HG03432 (cell line): ENCODE measurements at regions not wholly inside any gene's neighbourhood (a gene's known extent, or its start where the extent isn't known, plus 50 kb on each side); places are given as distances from the start of the nearest gene placed in this dataset.
"Not testable (repeated sequence)": the region's sequence is repeated elsewhere in the genome, so short reads cannot be mapped to it uniquely, and the experiment has no call there.

ENCODE experiments used
- ATAC-seq: cut with Tn5 transposase; IDR thresholded peaks from one replicate; pipeline ENCODE4 v1.9.1; 2021; ENCODE audit warnings: mild to moderate bottlenecking, moderate library complexity; ENCODE audit not compliant: unreplicated experiment

DNA sequence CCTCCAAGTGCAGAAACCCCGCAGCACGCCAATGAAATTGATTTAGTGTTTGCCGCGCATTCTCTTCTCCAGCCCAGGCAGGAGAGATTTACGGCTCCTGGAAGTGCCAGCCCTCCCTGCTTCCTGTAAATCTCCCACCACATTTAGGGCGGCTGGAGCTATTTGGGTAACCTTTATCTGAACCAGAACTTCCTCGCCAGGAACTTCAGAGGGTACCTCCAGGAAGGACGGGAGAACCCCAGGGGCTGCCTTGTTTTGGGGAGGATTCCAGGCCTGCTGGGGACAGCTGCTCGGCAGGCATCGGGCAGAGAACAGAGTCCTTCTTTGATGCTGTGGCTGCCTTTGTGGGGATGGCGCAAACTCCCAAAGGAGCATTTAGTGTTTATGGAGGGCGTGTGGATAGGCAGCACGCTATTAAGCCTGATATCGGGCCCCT is 122.0 kb upstream of the MYCN start:
- ATAC-seq = no peak

DNA sequence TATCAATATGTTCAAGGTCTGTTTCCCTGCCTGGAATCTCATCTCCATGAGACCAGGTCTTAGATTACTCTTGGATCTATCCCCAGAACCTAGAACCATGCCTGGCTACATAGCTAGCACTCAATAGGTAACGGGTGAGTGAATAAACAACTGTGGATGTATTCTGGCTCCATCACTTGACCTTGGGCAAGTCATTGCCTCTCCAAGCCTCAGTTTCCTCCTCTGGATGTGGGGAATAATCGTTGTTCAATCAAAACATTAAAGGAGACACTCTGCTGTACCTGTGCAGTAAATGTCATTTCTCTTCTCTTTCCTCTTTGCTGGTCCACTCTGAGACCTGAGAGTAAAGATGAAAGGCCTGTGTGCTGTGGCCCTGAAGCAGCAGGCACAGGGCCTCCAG is 121.5 kb upstream of the MYCN start:
- ATAC-seq = no peak

DNA sequence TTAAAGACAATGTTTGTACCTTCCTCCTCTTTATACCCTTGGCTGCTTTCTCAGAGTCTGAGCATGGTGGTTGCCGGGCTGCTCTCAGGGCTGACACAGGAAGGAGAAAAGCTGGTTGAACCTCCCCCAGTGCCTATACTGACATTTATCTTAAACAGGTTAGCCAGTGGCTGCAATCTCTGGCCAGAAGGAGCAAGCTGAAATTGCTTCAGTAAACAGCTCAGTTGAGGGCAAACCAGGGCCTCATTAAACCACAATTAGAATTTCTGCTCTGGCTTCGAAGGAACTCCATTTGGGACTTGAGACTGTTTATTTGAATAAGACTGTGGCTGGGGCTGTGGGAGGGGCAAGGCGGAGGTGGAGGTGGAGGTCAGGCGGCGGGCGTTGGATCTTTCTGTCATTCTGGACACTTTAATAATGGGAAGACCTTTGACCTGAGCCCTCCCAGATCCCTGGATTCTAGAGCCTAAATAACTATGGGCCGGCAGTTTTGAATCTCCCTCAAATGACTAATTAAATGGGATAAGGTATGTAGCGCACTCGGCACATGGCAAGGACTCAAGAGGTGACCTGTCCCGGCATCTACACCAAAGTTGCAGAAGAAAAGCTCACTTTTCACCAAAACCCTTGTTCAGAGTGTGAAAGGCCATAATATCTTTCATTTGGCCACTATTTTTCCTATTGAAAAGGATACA is 120.6 kb upstream of the MYCN start:
- ATAC-seq = no peak

DNA sequence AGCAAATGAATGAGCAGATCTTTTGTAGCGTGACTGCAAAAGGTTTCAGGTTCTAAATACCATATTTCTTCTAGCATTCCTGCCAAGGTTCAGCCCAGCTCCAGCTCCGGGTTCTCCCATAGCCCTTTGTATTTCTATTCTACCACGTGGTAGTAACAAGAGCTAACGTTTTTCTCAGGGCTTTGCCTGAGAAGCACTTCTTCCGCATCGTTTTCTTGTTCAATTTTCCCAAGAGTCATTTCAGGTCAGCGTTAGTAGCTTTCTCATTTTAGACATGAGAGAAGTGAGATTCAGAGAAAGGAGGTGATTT is 120.1 kb upstream of the MYCN start:
- ATAC-seq = no peak

DNA sequence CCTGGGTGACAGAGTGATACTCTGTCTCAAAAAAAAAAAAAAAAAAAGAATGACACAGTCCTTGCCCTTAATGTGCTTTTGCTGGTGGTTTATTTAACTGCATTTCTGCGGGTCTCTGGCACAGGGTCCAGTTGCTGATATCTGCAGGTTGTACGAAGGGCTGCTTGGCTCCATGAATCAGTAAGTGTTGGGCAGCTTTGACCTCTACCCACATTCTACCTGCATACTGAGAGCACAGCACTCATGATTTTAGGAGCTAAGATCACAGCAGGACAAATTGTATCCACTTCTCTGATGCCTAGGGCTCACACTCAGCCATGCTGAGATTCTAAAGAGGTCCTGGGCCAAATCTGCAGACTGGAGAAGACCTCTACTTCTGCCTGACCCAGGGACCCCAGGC is 119.4 kb upstream of the MYCN start:
- no peak for ATAC-seq

DNA sequence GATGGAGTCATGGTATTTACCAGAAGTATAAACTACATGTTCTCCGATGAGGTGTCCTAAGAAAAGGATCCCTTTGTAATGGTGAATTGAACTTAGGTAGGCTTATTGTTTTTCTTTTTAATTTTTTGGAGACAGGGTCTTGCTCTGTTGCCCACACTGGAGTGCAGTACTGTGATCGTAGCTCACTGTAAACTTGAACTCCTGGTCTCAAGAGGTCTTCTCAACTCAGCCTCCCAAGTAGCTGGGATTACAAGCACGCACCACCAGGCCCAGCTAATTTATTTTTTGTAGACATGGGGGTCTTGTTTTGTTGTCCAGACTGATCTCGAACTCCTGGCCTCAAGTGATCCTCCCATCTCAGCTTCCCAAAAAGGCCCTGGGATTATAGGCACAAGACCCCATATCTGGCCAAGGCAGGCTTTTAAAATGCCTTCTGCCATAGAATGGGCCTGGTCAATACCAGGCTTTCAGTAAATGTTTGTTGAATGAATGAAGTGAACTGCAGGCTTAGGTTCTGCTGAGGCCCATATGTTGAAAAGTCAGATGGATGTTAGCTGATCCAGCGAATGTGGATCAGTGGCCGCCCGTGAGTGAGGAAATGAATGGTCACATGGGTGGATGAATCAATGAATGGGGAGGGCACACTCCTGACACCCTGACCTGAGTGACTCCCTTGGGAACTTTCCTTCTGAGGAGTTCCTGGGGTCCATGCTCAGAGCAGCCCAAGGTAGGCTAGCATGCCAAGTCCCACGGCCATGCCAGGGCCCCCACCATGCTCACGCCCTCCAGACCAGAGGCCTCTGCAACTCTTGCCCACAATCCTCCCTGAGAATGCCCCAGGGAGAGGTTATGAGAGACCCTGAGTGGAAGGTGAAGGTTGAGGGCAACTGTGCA is 118.0 kb upstream of the MYCN start:
- ATAC-seq = no peak

DNA sequence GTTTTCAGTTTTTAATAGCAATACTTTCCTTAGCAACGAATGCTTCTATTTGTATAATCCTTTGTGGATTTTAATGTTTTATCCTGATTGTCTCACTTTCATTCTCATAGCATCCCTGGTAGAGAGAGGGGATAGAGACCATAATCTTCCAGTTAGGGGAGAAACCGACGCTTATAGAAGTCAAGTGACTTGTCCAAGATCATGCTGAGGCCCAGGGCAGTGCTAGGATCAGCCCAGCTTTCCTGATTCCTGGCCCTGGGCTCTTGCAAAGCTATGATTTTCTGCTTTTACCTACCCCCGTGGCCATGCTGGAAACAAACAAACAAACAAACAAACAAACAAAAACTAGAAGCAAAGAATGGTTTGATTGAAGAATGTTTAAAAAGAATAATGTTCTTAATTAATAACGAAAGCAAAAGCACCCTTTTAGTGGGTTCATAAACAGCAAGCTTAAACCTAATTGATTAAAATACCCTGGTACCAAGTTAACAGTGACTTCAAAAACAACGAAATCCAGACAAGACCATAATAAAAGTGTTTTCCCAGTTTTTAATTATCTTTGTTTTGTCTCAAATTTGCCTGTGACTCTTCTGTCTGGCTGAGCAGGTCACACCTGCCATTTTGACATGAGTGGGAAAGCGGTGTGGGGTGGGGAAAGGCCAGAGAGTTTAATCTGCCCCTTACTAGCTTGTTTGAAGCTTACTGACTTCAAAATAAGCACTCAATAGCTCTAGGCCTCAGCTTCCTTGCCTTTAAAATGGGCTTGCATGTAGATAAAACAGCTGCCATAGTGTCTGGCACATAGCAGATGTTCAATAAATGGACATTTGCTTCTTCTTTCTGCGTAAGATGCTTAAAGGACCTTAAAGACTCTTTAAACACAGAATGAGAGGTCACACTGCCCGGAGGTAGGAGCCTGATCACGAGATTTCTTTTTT is 116.6 kb upstream of the MYCN start:
- no peak for ATAC-seq

DNA sequence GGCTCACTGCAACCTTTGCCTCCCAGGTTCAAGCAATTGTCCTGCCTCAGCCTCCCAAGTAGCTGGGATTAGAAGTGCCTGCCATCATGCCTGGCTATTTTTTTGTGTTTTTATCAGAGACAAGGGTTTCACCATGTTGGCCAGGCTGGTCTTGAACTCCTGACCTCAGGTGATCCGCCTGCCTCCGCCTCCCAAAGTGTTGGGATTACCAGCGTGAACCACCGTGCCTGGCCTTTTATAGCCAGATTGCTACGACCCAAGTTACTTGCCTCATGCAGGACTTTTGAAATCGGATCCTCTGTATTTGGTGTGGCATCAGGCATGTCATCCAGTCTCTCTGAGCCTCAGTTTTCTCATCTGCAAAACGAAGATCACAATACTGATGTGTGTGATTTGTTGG is 115.9 kb upstream of the MYCN start:
- not testable (repeated sequence) for ATAC-seq

DNA sequence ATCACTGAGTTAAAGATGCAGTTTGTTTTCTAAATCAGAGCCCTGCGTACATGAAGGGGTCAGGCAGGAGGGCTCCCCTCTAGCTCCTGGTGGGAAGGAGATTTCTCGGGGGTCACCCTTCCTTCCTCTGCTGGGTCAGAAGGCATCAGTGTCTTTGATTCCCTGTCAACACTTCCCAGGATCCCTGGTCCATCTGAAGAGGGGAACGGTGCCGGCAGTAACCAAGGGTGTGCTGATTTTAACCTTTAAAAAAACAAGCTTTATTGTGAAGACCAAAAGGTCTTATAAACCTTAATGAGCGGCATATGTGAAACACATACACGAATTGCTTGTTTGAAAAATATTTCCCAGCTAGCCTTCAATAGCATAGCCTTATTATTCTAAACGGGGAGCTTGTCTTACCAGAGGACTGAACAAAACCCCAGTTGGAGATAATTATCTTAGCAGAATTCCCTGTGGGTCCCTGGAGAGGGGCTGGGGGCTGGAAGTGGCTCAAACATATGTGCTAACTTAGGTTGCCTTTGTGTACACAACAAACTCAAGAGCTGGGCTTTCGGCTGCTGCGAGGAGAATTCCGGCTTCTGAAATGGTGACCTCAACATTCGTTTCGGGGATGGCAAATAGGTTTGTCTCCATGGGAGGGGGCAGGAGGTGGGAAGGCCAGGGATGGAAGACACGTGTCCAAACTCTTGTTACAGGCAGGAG is 114.9 kb upstream of the MYCN start:
- ATAC-seq = no peak

DNA sequence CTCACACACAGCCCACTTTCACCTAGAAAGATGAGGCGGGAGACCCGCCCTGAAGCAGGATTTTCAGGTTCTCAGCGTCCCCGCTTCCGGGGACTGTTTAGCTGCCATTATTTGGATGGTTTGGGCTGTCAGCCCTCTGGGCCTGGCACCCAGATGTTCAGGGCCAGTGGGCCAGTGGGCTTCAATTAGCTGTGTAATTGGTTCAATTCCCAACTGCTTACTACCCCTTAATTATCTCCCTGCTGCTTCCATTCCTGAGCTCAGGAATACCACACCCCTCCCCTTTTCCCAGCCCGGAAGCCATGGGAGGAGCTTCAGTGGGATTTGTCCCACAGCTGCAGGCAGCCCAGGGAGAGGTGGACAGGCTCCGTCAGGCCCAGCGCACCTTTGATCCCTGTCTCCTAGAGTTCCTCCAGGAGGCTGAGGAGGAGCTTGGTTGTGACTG is 114.1 kb upstream of the MYCN start:
- no peak for ATAC-seq

DNA sequence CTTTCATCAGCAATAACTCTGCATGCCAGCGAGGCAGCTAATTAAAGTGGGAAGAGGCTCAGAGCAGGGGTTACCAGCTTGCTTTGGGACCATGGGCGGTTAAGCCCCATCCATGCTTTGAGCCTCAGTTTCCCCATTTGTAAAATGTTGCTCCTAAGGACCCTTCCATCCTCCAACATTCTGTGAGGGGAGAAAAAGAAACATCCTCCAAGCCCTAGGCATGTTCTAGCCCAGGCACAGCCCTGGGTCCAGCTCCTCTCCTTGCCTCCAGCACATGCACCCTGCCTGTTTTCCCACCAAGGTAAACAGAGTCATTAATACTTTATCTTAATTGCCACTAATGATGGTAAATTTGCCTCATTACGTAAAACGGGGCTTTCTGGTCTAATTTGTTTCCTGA is 113.3 kb upstream of the MYCN start:
- no peak for ATAC-seq

DNA sequence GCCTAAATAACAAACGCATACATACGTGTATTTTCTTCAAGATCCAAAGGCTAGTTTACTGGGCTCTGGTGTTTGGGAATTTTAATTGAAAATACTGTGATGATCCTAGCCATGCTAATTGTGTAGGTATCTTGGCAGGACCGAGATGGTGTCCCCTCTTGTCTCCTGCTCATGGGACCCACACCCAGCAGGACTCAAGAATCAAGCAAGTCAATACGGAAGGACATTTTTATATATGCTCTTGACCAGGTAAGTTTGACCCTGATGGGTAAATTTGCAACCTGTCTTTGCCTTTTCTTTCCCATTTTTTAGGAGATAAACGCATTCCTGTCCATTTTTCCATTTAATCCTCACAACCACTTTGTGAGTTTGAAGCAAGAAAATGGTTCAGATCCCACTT is 111.8 kb upstream of the MYCN start:
- no peak for ATAC-seq

DNA sequence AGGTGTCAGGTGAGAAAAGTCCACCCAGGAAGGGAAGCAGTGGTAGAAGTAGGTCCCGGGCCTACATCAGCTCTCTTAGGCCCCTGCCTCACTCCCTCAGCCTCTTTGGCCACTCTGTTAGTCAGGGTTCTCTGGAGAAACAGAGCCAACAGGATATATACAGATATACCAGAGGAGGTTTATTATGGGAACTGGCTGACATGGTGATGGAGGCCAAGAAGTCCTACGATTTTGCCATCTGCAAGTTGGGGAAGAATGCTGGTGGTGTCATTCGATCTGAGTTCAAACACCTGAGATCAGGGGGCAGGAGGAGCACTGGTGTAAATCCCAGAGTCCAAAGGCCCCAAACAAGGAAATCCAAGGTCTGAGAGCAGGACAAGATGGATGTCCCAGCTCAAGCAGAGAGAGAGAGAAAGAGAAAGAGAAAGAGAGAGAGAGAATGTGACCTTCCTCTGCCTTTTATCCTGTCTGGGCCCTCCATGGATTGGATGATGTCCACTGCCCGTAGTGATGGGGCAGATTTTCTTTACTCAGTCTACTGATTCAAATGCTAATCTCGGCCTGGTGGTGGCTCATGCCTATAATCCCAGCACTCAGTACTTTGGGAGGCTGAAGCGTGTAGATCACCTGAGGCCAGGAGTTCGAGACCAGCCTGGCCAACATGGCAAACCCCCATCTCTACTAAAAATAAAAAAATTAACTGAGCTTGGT is 111.1 kb upstream of the MYCN start:
- no peak for ATAC-seq

DNA sequence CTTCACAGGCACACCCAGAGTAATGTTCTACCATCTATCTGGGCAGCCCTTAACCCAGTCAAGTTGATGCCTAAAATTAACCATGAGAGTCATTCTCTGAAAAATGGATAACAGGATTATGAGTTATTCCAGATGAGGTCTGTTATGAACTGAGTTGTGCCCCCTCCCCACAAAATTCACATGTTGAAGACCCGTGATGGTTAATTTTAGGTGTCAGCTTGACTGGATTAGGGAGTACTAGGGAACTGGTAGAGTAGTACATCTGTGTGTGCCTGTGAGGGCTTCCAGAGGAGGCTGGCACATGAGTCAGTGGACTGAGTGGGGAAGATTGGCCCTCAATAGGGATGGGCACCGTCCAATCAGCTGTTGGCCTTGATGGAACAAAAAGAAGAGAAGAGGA is 110.4 kb upstream of the MYCN start:
- no peak for ATAC-seq

DNA sequence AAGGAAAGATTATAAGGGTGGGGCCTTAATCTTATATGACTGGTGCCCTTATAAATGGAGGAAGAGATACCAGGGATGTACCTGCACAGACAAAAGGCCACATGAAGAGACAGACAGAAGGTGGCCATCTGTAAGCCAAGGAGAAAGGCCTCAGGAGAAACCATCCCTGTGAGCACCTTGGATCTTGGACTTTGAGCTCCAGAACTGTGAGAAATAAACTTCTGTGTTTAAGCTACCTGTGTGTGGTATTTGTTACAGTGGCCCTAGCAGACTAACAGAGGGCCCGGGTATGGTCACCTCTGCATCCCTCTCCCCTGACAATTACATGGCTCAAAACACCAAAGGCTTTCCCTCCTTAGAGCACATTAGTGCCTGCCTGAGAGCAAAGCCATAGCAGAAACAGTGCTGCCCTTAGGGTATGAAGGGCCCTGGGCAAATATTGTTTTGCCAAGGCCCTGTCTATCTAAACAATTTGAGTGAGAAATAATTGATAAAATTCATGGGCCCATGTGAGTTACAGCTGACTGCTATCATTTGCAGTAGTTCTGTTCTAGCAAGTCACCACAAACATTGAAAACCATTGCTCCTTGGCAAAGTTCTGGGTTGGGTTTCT is 109.3 kb upstream of the MYCN start:
- no peak for ATAC-seq

DNA sequence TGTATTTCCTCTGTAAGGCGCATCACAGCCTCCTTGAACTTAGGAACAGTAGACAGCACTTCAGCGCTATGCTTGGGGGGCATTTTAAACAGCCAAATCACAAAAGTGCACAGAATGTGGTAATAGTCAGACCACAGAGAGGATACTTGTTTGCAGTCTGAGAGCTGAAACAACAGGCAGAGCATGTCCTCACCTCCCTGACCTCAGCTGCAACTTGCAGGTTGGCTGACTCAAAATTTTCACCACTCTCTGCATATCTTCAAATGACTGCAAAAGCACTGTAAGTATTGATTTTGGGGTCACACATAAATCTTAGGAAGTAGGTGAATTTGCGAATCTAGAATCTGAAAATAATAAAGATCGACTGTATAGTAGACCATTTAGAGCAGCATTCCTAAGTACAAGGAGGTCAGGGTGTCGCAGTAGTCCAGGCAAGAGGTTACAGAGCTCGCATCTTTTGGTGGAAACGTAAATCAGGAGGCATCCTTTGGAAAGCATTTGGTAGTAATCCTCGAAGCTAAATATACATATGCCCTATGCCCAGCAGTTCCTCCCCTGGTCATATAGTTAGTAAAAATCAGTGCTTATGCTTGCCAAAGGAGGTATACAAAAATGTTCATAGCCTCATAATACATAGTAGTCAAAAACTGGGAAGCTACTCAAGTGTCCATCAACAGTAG is 108.2 kb upstream of the MYCN start:
- no peak for ATAC-seq

DNA sequence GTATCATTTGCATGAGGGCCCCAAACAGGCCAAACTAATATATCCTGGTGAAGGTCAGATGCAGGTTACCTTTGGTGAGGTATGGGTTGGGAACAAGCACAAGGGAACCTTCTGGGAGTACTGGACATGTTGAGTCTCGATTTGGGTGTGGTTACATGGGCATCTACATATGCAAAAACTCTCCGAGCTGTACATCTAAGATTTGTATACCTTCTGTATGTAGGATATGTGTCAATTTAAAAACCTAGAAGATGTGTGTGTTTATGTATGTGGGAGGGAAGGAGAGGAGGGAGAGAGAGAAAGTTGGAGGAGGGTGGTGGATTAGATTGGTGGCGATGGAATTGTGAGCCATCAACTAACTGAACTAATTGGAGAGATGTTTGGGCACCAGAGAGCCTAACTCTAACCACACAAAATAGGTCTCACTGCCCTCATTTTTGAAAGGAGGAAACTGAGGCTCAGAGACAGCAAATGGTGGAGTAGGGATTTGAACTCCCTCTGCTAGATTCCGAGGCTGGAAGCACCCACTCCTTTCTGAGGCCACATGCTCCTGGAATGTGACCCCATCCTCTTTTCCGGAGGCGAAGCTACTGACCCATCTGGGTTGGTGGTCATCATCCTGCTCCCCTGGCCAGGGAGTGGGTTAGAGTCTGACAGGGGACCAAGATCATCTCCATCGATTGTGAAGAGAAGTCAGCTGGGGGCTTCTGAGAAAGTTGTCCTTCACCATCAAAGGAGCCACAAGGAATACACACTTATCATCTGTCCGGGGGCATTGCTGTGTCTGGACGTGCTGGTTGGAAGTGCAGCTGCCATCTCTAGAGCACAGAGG is 107.3 kb upstream of the MYCN start:
- ATAC-seq = no peak

DNA sequence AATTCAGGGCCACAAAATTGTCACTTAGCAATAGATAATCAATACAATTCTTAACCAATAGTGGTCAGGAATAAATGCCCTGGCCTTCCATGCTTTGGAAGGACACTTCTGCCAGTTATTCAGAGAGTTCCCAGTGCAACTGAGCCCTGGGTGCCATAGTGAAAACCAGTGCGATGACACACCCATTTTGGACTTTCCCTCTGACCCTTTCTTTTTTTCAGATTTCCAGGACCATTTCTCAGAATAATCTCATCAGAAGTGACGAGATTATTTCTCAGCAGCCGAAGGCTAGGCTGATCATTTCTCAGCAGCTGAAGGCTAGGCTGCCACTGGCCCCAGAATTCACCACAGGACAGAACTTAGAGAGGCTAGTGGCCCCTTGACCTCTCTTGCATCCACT is 106.6 kb upstream of the MYCN start:
- no peak for ATAC-seq
